ENCODE measurements at regions not wholly inside any gene's neighbourhood (a gene's known extent, or its start where the extent isn't known, plus 50 kb on each side); places are given as distances from the start of the nearest gene placed in this dataset.
A peak's percentile ranks its signal among the peaks of the same experiment; 100 is the strongest.

- DNase-seq = no peak
Measured at GRCh38 chr18:38963943-38964660, 1398.5 kb upstream of the CELF4 start.

- no peak for DNase-seq
Measured at GRCh38 chr18:38961880-38962279, 1396.3 kb upstream of the CELF4 start.

- no peak for DNase-seq
Measured at GRCh38 chr18:38957736-38958135, 1392.1 kb upstream of the CELF4 start.

- DNase-seq = no peak
Measured at GRCh38 chr18:38956068-38956467, 1390.5 kb upstream of the CELF4 start.

GRCh38 chr18:38951633-38952032 is 1386.0 kb upstream of the CELF4 start:
- no peak for DNase-seq

GRCh38 chr18:38948436-38948835 is 1382.8 kb upstream of the CELF4 start:
- DNase-seq = no peak

- no peak for DNase-seq
Measured at GRCh38 chr18:38944446-38945024, 1378.9 kb upstream of the CELF4 start.

GRCh38 chr18:38941711-38942561 is 1376.3 kb upstream of the CELF4 start:
- no peak for DNase-seq

GRCh38 chr18:38940863-38941531 is 1375.4 kb upstream of the CELF4 start:
- peak; percentile 72 for DNase-seq

- DNase-seq = no peak
Measured at GRCh38 chr18:38940475-38940862, 1374.9 kb upstream of the CELF4 start.

GRCh38 chr18:38933910-38934510 is 1368.4 kb upstream of the CELF4 start:
- DNase-seq = no peak

- no peak for DNase-seq
Measured at GRCh38 chr18:38933322-38933721, 1367.7 kb upstream of the CELF4 start.

GRCh38 chr18:38932752-38933151 is 1367.2 kb upstream of the CELF4 start:
- DNase-seq = no peak

- DNase-seq = no peak
Measured at GRCh38 chr18:38931754-38932050, 1366.1 kb upstream of the CELF4 start.

- no peak for DNase-seq
Measured at GRCh38 chr18:38930881-38931753, 1365.5 kb upstream of the CELF4 start.

GRCh38 chr18:38923540-38923939 is 1357.9 kb upstream of the CELF4 start:
- no peak for DNase-seq

- DNase-seq = no peak
Measured at GRCh38 chr18:38923126-38923525, 1357.5 kb upstream of the CELF4 start.

GRCh38 chr18:38909972-38910371 is 1344.4 kb upstream of the CELF4 start:
- peak; percentile 30 for DNase-seq

- DNase-seq = no peak
Measured at GRCh38 chr18:38902796-38903195, 1337.2 kb upstream of the CELF4 start.

- DNase-seq = no peak
Measured at GRCh38 chr18:38900445-38900844, 1334.8 kb upstream of the CELF4 start.

- no peak for DNase-seq
Measured at GRCh38 chr18:38900031-38900430, 1334.4 kb upstream of the CELF4 start.

- DNase-seq = no peak
Measured at GRCh38 chr18:38899252-38899651, 1333.7 kb upstream of the CELF4 start.
